Small intestine (tissue), 7 donors: ENCODE measurements at regions not wholly inside any gene's neighbourhood (a gene's known extent, or its start where the extent isn't known, plus 50 kb on each side); places are given as distances from the start of the nearest gene placed in this dataset.

Experiments used
- DNase-seq, 2 donors: peaks; one replicate each; pipeline versions ENCODE4 v3.0.0 to v3.0.0-alpha.2; 2013
- FAIRE-seq: peaks from 2 replicates; lab custom pipeline; 2012; peaks lifted over from hg19 to GRCh38; lab: Jason Lieb, UNC
- H3K27ac ChIP-seq, 3 donors: one replicate each; pipeline ENCODE4 v1.5.1; 2013; ENCODE audit warnings: low read length in 2 of 3, mild to moderate bottlenecking in 2 of 3, control low read depth in 1 of 3, inconsistent platforms in 1 of 3, low read depth in 1 of 3, moderate library complexity in 1 of 3
- H3K27me3 ChIP-seq, 3 donors: one replicate each; pipeline ENCODE4 v1.6.1; 2013; ENCODE audit warnings: low read length in 3 of 3, inconsistent platforms in 1 of 3; ENCODE audit not compliant: control insufficient read depth in 3 of 3, insufficient read depth in 3 of 3
- H3K36me3 ChIP-seq, 3 donors: one replicate each; pipeline ENCODE4 v1.6.1; 2013; ENCODE audit warnings: low read length in 3 of 3, inconsistent platforms in 1 of 3, low read depth in 1 of 3, mild to moderate bottlenecking in 1 of 3, moderate library complexity in 1 of 3; ENCODE audit not compliant: control insufficient read depth in 3 of 3, insufficient read depth in 2 of 3
- H3K4me1 ChIP-seq, 3 donors: one replicate each; pipeline ENCODE4 v1.6.1; 2013; ENCODE audit warnings: low read length in 2 of 3, inconsistent platforms in 1 of 3, low read depth in 1 of 3, mild to moderate bottlenecking in 1 of 3, moderate library complexity in 1 of 3; ENCODE audit not compliant: control insufficient read depth in 3 of 3, insufficient read depth in 2 of 3
- H3K4me3 ChIP-seq, 3 donors: one replicate each; pipeline ENCODE4 v1.5.1; 2013; ENCODE audit warnings: low read length in 3 of 3, control low read depth in 1 of 3, inconsistent platforms in 1 of 3, low read depth in 1 of 3, mild to moderate bottlenecking in 1 of 3, moderate library complexity in 1 of 3
- H3K9me3 ChIP-seq, 2 donors: one replicate each; pipeline ENCODE4 v1.6.1; 2013; ENCODE audit warnings: low read depth in 1 of 2, low read length in 1 of 2; ENCODE audit not compliant: control insufficient read depth in 2 of 2, insufficient read depth in 1 of 2
- WGBS, 3 donors: extraction: QIAGEN DNeasy Blood & Tissue Kit; methylation state at CpG; one replicate each; pipeline ENCODE4 v1.1.7; 2013; 5-methylcytosine and 5-hydroxymethylcytosine counted together
- donor health status: healthy with polysubstance abuse.
- donor health status: control.
- donor health status: control.
- donor health status: Bipolar disorder and iron deficiency.
- donor health status: healthy.

- H3K27ac ChIP-seq: no peak overlapping the region
- H3K4me1 ChIP-seq: no peaks in the 10 kb centered on the region
- DNase-seq (no peak), FAIRE-seq (no peak)
- WGBS, 3 donors: 90 to 94% (median 93%) methylated on average over 5 of the region's 5 CpGs
- no peak overlapping the region for H3K4me3 ChIP-seq
- no peaks in the 10 kb centered on the region for H3K36me3 ChIP-seq
- H3K27me3 ChIP-seq: peaks cover 0 to 2% (median 0%) of the 10 kb centered on the region in 3 donors
- peaks cover 0 to 2% of the 10 kb centered on the region in 2 donors for H3K9me3 ChIP-seq
These were observed 235.4 kb downstream of the EBLN2 start for GRCh38 chr3:73296859-73297258.

DNA sequence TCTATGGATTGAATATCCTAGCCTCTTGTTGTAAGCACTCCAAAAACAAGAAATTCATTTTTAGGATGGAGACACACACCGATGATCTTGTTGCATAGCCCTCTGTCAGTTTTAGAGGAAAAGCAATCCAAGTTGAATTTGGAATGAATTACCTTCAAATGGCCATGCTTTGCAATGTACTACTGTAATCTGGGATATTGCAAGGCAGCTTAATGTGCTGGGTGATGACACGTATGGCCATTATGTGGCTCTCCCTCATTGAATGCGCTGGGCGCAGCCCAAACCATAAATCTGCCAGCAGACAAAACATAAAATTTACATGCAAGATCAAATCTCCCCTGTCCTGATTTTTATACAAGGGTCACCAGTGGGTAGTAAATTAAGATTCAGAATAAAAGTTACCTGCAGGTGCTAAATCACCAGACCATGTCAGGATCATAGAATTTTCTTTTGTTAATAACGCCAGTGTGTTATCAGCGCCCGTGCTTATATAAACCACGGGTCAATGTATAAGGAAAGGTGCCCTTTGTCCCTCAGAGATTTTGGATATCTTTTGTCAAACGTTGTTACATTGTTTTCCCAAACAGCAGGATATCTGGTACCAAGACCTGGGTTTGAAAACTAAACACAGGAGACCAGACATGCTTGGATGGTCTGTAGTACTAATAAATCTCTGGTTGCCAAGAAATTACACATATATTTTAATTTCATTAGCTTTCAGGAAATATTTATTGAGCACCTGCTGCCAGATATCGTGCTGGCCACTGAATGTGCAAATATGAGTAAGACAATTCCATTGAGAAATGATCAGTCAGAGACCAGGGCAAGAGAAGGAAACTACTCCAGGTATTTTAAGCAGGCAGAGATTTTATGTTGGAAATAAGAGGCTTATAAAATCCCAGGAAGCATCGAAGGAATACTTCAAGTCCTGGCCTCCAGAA lies 237.1 kb downstream of the EBLN2 start:
- DNase-seq (no peak), FAIRE-seq (no peak)
- H3K36me3 ChIP-seq: no peaks in the 10 kb centered on the region
- no peak overlapping the region for H3K27ac ChIP-seq
- 22 to 49% (median 41%) methylated on average over 11 of the region's 11 CpGs for WGBS, 3 donors
- H3K27me3 ChIP-seq: peaks cover 0 to 4% (median 2%) of the 10 kb centered on the region in 3 donors
- H3K4me1 ChIP-seq: no peaks in the 10 kb centered on the region
- H3K4me3 ChIP-seq: no peak overlapping the region
- peaks cover 0 to 2% of the 10 kb centered on the region in 2 donors for H3K9me3 ChIP-seq

- H3K36me3 ChIP-seq: no peaks in the 10 kb centered on the region
- no peaks in the 10 kb centered on the region for H3K4me1 ChIP-seq
- H3K4me3 ChIP-seq: no peak overlapping the region
- WGBS, 3 donors: 71 to 78% (median 72%) methylated on average over 5 of the region's 5 CpGs
- H3K27ac ChIP-seq: no peak overlapping the region
- H3K9me3 ChIP-seq: peaks cover 0 to 2% of the 10 kb centered on the region in 2 donors
- peaks cover 0 to 4% (median 2%) of the 10 kb centered on the region in 3 donors for H3K27me3 ChIP-seq
- DNase-seq: no peak
- FAIRE-seq: no peak
These were observed 237.8 kb downstream of the EBLN2 start for GRCh38 chr3:73299184-73299691.

DNA sequence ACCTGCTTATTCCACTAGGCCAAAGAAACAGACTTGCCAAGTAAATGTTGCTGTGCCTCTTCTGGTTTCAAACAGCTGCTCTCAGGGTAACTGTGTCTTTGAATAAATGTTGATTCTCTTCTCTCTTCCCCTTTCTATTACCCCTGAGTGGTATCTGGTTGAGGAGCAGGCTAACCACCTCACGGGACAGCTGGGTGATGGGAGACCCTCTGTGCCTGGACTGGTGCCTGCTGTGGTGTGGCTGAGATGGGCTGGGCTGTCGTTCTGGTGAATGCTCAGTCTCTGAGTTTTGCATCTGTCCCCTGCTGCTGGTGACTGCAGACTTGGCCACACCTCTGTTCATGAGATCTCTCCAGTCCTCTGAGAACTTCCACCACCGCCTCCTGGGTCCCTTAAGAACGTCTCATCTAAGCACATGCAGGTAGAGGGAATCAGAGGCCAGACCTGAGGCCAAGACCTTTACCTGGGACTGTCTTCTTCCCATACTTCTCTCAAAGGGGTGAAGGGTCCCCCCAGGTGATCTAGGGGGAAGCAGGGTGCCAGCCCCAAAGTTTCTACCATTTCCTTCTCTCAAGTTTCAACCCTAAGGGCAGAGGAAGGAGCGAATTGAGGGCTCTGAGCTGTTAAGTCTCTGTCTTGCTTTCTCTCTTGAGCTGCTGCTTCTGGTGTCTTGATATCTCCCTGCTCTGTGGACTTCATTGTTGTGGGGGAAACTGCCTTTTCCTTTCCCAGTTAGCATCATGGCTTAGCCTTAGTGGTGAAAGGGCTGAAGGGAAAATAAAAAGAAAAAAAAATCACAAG lies 252.9 kb downstream of the EBLN2 start:
- H3K27me3 ChIP-seq: peaks cover 0 to 3% (median 0%) of the 10 kb centered on the region in 3 donors
- H3K27ac ChIP-seq: no peak overlapping the region
- 74 to 82% (median 80%) methylated on average over 5 of the region's 5 CpGs for WGBS, 3 donors
- FAIRE-seq (no peak), DNase-seq (no peak)
- H3K4me3 ChIP-seq: no peak overlapping the region
- no peaks in the 10 kb centered on the region for H3K36me3 ChIP-seq
- H3K4me1 ChIP-seq: no peaks in the 10 kb centered on the region
- no peaks in the 10 kb centered on the region for H3K9me3 ChIP-seq

DNA sequence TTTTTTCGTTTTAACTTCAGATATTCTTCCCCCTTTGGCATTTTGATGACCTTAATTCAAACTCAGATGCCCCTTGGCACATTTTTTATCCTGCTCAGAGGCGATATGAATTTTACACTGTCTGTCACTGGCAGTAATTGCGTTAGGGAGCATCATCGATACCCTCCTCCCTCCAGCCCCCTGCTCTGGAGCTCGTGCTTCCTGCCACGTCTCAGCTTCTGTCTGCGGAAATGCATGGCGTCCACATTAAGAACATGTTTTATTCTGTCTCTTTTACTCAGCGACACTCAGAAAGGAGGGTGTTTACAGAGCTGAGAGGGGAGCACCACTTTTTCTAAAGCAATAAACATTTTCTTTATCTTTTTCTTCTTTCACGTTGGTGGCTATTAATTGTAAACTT lies 254.2 kb downstream of the EBLN2 start:
- H3K27me3 ChIP-seq: peaks cover 0 to 3% (median 0%) of the 10 kb centered on the region in 3 donors
- DNase-seq (no peak), FAIRE-seq (no peak)
- H3K9me3 ChIP-seq: no peaks in the 10 kb centered on the region
- H3K4me3 ChIP-seq: no peak overlapping the region
- no peak overlapping the region for H3K27ac ChIP-seq
- no peaks in the 10 kb centered on the region for H3K36me3 ChIP-seq
- no peaks in the 10 kb centered on the region for H3K4me1 ChIP-seq
- 55 to 61% (median 61%) methylated on average over 10 of the region's 10 CpGs for WGBS, 3 donors

- FAIRE-seq (no peak), DNase-seq (peak in 1 of 2 donors; percentile 10)
- Histone ChIP-seq H3K36me3 (no peaks in the 10 kb centered on the region), H3K4me3 (no peak overlapping the region), H3K27me3 (peaks cover 0 to 3% (median 0%) of the 10 kb centered on the region in 3 donors), H3K4me1 (no peaks in the 10 kb centered on the region), H3K9me3 (peaks cover 0 to 4% of the 10 kb centered on the region in 2 donors), H3K27ac (no peak overlapping the region)
- WGBS, 3 donors: 49 to 63% (median 58%) methylated on average over 5 of the region's 5 CpGs
These were observed 257.8 kb downstream of the EBLN2 start for GRCh38 chr3:73319179-73319769.

DNA sequence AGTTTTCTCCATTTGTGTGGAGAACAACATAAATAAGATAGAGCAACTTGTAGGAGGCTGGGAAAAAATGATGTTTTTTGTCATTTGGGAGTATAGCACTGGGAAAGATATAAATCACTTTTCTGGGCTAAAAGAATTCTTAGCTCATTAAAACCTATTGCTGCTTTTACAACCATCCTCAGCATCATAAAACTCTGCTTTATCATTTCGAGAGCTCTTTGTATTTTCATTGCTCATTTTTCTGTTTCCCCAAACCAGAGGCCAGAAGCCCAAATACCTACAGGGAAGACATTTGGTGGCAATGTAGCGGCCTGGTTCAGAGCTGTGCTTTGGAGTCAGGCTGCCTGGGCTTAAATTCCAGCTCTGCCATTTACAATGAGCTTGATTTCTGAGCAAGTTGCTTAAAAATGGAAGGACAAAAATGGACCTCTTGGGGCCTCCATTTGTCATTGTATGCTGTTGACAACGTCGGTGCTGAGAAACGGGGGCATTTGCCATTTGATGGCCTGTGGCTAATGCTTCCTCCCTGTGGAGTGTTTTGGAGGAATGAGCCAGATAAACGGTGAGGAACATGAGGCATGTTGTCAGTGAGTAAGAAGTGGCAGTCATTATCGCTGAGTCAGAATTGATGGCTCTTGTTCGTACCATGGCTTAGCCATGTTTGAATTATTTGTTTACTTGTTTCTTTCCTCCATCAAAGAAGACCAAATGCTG lies 260.0 kb downstream of the EBLN2 start:
- DNase-seq: no peak
- H3K9me3 ChIP-seq: peaks cover 0 to 4% of the 10 kb centered on the region in 2 donors
- no peak overlapping the region for H3K4me3 ChIP-seq
- no peak for FAIRE-seq
- no peaks in the 10 kb centered on the region for H3K4me1 ChIP-seq
- peaks cover 0 to 1% (median 0%) of the 10 kb centered on the region in 3 donors for H3K27me3 ChIP-seq
- no peaks in the 10 kb centered on the region for H3K36me3 ChIP-seq
- no peak overlapping the region for H3K27ac ChIP-seq
- 66 to 72% (median 68%) methylated on average over 8 of the region's 8 CpGs for whole genome bisulfite sequencing, 3 donors
